GM04503 (cell line): ENCODE measurements at regions not wholly inside any gene's neighbourhood (a gene's known extent, or its start where the extent isn't known, plus 50 kb on each side); places are given as distances from the start of the nearest gene placed in this dataset.

Experiments
- DNase-seq: peaks from one replicate; pipeline ENCODE4 v3.0.0-alpha.2; 2012; ENCODE audit warnings: low read depth

DNA sequence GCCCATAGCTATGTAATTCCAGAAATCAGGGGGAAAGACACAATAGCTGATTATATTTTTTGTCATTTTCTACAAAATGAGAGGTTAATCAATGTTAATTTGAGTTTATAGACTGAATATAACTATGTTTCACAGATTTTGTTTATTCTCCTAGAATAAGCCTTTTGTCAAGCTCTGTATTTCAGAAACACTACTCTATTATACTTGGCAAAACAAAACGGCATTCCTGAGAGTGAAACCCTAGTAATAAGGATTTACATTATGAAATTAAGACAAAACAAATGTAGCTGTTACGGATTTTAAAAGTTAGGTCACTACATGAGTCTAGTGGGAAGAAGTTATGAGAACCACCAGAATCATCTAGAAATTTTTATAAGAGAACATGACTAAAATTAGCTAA lies 334.2 kb downstream of the KLF12 start:
- DNase-seq: no peak

DNA sequence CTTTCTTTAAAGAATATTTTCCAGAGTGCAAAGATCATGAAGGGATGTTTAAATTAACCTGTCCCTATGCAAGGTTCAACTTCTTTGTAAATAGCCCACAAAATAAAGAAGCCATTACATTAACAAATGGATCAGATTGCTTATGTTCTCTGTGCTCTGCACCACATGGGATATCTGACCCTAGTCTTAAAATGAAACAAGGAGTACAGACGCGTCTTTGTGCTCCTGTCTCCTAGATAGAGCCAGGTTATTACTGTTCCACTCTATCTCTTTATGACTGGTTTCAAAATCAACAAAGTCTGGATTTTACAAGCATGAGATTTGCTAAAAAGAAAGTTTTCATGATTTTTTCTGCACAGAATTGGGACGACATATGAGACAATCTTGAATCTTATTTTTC lies 339.4 kb downstream of the KLF12 start:
- DNase-seq: no peak

DNA sequence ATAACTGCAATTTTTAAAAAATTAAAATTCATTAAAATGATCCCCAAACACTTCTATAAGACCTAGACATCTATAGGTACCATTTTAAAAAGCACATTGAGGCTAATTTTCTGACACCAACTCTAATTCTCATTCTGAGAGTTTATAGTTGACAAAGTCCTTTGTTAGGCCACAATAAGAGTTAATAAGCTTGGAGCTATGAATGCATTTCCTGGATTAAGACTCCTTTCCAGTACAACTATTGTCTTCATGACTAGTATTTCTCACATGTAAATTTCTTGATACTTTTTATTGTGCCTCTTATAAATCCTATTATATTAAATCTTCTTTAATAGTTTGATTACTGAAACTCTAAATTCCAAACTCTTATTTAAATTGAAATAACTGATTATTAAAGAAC lies 340.8 kb downstream of the KLF12 start:
- no peak for DNase-seq

DNA sequence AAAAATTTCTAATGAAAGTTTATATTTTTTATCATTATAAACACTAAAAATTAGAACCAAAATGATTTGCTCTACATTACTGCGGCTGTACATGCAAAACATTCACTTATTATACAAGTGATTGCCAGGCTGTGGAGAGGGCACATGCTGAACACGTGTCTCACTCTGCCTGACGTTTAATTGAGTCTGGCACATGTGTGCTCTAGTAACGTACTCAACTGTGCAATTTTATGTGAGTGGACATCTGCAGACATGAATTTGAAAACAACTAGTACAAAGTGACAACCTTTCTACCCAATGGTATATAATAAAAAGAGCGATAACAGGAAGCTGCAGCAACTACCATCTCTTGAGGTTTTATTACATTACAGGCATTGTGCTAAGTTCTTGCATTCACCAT lies 341.4 kb downstream of the KLF12 start:
- no peak for DNase-seq

DNA sequence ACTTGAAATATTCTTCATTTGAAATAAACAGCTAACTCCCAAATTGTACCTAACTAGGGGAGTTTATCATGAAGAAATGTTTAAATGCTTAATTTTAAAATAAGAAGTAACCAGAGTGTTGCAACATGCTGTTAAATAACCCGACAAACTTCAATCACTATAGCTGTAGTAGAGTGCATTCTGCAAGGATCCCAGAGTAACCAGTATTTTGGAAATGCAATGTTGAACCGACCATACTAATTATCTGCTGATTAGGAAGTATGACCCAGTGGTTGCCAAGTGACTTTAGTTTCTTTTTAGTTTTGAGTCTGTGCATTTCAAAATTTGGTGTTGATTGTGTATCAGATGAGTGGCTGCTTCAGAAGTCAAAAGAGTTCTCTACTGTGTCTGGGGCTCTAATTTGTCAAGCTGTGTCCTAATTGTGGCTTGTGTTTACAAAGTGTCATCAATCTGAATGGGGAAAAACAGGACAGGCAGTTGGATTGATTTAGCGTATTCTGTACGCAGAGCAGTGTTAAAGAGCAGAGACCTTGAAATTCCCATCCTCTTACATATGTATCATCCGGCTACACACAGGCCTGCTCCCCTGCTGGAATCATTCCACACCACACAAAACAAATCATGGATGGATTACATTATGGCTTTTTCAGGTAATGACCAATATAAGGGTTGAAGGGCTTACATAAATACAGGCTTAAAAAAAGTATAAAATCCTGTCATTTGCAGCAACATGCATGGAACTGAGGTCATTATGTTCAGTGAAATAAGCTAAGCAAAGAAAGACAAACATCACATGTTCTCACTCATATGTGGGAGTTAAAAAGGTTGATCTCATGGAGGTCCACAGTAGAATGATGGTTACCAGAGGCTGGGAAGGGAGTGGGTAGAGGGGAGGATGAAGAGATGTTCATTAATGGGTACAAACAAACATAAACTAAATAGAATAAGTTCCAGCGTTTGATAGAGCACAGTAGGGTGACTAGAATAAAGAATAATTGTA lies 351.5 kb downstream of the KLF12 start:
- no peak for DNase-seq

GRCh38 chr13:73781384-73781783 lies 352.8 kb downstream of the KLF12 start:
- DNase-seq: no peak

- no peak for DNase-seq
These were observed 354.3 kb downstream of the KLF12 start for GRCh38 chr13:73779881-73780280.

- DNase-seq: no peak
These were observed 355.9 kb downstream of the KLF12 start for GRCh38 chr13:73778242-73778864.

- DNase-seq: no peak
These were observed 357.1 kb downstream of the KLF12 start for GRCh38 chr13:73777134-73777533.

DNA sequence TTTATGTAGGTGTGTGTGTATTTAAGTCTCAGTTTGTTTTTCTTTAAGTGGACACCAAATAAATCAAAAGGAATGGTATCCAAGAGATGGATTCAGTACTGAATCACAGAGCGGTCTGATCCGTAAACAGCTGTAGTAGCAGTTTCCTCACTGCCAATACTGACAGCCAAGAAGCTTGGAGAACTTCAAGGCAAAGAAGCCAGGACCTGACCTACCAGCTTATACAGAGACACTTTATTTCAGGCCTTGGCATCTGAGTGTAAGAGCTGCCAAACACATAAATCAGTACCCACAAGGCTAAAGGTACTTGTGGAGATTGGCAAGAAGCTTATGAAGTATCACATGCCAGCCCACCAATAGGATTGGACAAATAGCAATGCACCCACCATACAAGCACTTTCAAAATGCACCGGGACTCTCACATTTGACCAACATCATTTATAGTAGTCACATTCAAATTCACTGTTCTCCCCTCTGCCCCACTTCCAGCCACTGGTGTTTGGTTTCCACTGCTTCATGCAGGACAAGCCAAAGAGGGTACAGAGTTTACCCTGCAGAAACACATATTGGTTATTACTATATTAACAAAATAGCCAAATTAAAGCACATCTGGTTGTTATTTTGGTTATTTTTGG lies 357.9 kb downstream of the KLF12 start:
- DNase-seq: no peak

- no peak for DNase-seq
These were observed 361.0 kb downstream of the KLF12 start for GRCh38 chr13:73773168-73773549.

- no peak for DNase-seq
These were observed 361.6 kb downstream of the KLF12 start for GRCh38 chr13:73772449-73773167.

DNA sequence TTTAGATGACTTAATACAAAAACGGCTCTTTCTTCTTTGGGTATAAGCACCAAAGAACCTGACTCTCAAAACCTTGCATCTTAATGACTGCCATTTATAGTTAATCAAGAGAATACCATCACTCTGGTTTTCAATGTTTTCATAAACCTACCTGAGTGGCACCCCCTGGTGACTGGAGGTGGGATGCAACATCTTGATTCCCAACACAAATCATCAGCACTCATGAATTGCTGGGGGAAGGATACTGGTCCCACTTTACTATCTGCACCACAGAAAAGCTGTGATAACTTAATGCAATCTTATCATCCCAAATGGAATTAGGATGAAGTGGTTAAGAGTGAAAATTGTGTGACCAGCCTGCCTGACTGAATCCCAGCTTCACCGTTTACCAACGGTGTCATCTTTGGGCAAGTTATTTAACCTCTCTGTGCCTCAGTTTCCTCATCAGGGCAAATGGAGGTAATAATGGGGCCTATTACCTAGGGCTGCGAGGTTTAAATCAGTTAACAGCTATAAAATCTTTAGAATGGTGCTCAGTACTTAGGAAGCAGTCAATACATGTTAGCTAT lies 366.4 kb downstream of the KLF12 start:
- no peak for DNase-seq

- DNase-seq: no peak
These were observed 366.9 kb downstream of the KLF12 start for GRCh38 chr13:73767191-73767741.

- DNase-seq: no peak
These were observed 368.4 kb downstream of the KLF12 start for GRCh38 chr13:73765651-73766384.

DNA sequence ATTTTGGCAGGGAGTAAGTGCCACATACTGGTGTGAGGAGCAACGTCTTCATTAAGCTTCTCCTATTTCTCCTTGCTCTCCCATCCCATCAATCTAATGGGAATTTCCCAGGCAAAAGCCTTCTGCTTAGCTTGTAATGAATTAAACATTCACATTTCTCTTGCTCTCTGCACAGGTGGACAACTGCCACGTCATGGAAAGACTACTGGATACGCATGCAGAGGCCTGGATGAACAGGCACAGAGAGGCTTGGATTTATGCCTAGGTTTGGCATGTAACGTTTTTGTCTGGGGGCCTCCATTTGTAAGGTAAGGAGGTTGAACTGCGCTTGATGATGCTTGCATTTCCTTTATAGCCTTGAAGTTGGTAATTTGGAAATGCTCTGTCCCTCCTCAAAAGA lies 374.8 kb downstream of the KLF12 start:
- no peak for DNase-seq

DNA sequence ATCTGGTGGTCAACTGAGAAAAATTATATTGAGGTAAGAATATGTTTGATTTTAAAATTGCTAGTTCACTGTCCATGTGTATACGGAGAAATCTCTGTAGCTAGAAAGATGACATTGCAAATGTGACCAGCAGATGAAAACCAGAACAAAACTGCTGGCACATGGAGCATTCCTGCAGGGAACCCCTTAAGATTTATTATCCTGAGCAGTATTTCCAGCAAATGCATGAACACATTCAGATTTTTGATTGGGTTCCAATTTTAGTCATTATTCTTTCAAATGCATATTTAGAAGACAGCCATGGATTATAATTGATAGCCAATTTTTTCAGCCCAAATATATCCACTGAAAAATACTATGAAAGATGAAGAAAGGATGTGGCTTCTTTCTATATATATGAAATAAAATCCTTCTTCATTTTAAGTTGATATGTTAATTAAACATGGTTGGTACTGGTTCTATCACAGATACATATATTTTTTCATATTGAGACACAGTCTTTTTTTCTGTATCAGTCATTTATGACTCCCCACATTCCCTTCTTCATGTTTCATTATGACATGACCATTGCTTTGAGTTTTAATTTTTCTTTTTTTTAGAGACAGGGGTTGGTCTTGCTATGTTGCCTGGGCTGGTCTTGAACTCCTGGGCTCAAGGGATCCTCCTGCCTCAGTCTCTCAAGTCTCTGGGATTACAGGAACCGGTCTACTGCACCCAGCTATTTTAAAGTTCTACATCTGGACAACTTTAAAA lies 376.5 kb downstream of the KLF12 start:
- peak; percentile 11 for DNase-seq

- peak; percentile 20 for DNase-seq
These were observed 379.4 kb downstream of the KLF12 start for GRCh38 chr13:73754727-73755292.

DNA sequence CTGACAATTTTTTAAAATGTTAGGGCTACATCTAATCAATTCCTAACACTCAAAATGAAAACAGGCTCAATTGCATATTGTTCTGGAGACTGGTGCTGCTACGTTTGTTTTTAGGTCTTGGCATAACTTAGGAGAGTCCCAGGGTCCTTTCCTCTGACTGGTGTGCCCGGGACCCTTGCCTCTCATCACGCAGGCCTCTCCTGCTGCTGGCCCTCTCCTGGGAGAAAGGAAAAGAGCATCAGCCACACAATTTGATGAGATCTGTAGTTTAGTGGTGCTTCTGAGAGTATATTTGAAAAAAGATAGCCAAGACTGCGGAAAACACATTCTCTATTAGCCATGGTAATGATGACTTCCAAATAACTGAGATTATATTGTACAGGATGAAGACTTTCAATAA lies 380.0 kb downstream of the KLF12 start:
- no peak for DNase-seq

DNA sequence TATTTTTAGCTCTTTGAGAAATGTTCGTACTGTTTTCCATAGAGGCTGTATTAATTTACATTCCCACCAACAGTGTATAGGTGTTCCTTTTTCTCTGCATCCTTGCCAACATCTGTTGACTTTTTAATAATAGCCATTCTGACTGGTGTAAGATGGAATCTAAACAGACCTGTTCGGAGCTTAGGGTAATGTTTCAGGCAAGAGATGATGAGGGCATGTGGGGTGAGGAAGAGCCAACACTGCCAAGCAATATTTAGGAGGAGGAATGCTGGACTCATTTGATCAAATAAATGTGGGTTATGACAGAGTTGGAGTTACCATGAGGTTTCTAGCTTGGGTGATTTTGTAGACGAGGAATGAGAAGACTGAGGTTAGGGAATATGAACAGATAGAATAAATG lies 382.9 kb downstream of the KLF12 start:
- DNase-seq: no peak
